ENCODE measurements at regions not wholly inside any gene's neighbourhood (a gene's known extent, or its start where the extent isn't known, plus 50 kb on each side); places are given as distances from the start of the nearest gene placed in this dataset.

DNA sequence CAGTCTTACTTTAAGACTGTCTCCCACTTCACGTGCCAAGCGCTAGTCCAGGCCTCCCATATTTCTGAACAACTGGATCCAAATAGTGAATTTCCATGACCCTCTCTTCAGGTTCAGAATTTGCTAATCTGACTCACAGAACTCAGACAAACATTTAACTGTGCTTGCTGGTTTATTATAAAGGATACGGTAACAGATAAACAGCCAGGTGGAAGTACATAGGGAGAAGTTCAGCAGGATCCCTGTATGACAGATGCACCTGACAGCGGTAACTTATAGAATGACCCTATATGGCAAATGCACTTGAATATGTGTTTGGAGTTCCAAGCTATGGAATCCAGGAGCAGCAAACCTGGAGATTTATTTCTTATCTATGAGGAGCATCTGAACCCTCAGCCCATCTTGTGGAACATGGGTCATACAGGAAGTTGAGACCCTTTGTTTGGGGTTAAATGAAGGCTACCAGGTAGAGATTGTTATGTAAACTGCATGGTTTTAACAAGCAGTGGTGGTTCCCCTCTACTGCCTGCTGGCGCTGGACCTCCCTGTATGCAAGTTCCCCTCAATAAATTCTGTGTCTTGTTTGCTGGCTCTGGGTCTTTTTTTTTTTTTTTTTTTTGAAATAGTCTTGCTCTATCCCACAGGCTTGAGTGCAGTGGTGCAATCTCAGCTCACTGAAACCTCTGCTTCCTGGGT lies 622.6 kb downstream of the KCNJ2 start:
- Histone ChIP-seq H3K36me3 (no peaks in the 10 kb centered on the region), H3K9me3 (peaks cover 0 to 20% (median 6%) of the 10 kb centered on the region in 11 donors), H3K27me3 (no peaks in the 10 kb centered on the region), H3K4me1 (no peaks in the 10 kb centered on the region), H3K4me3 (no peak overlapping the region), H3K27ac (no peak overlapping the region)
- ATAC-seq (no peak), DNase-seq (no peak)
- 87 to 88% methylated on average over 5 of the region's 5 CpGs for WGBS, 2 donors
- TF ChIP-seq, protein P1, sequence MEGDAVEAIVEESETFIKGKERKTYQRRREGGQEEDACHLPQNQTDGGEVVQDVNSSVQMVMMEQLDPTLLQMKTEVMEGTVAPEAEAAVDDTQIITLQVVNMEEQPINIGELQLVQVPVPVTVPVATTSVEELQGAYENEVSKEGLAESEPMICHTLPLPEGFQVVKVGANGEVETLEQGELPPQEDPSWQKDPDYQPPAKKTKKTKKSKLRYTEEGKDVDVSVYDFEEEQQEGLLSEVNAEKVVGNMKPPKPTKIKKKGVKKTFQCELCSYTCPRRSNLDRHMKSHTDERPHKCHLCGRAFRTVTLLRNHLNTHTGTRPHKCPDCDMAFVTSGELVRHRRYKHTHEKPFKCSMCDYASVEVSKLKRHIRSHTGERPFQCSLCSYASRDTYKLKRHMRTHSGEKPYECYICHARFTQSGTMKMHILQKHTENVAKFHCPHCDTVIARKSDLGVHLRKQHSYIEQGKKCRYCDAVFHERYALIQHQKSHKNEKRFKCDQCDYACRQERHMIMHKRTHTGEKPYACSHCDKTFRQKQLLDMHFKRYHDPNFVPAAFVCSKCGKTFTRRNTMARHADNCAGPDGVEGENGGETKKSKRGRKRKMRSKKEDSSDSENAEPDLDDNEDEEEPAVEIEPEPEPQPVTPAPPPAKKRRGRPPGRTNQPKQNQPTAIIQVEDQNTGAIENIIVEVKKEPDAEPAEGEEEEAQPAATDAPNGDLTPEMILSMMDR (IDR thresholded peaks at IDR 0.05) = no peak
- intact Hi-C loops (cut with DNase I) = no loop called here

- TF ChIP-seq, protein P1 (IDR thresholded peaks at IDR 0.05) = no peak
Measured at GRCh38 chr17:70794738-70795137, 625.4 kb downstream of the KCNJ2 start.

GRCh38 chr17:70795620-70796019 lies 626.3 kb downstream of the KCNJ2 start:
- no peak overlapping the region for H3K4me3 ChIP-seq
- no peaks in the 10 kb centered on the region for H3K36me3 ChIP-seq
- TF ChIP-seq, protein P1 (IDR thresholded peaks at IDR 0.05) = no peak
- ATAC-seq (no peak), DNase-seq (no peak)
- H3K27ac ChIP-seq = no peak overlapping the region
- no peaks in the 10 kb centered on the region for H3K27me3 ChIP-seq
- 82% methylated on average over 2 of the region's 2 CpGs for WGBS, 2 donors
- intact Hi-C loops (cut with DNase I) = no loop called here
- peaks cover 0 to 9% (median 0%) of the 10 kb centered on the region in 11 donors for H3K9me3 ChIP-seq
- H3K4me1 ChIP-seq = no peaks in the 10 kb centered on the region

More at GRCh38 chr17:70794738-70795137, 625.4 kb downstream of the KCNJ2 start:
- Histone ChIP-seq H3K27ac (no peak overlapping the region), H3K4me3 (no peak overlapping the region), H3K27me3 (no peaks in the 10 kb centered on the region), H3K9me3 (peaks cover 0 to 16% (median 3%) of the 10 kb centered on the region in 11 donors), H3K4me1 (no peaks in the 10 kb centered on the region), H3K36me3 (no peaks in the 10 kb centered on the region)
- WGBS, 2 donors = 83 to 90% methylated on average over 1 of the region's 1 CpG
- ATAC-seq (no peak), DNase-seq (no peak)
- intact Hi-C loops (cut with DNase I) = no loop called here

GRCh38 chr17:70796757-70797156 lies 627.4 kb downstream of the KCNJ2 start:
- H3K4me1 ChIP-seq = no peaks in the 10 kb centered on the region
- H3K9me3 ChIP-seq = peaks cover 0 to 9% (median 0%) of the 10 kb centered on the region in 11 donors
- H3K4me3 ChIP-seq = no peak overlapping the region
- H3K27ac ChIP-seq = no peak overlapping the region
- ATAC-seq = no peak
- intact Hi-C loops (cut with DNase I) = no loop called here
- TF ChIP-seq, protein P1 (IDR thresholded peaks at IDR 0.05) = no peak
- 71 to 74% methylated on average over 4 of the region's 4 CpGs for WGBS, 2 donors
- H3K27me3 ChIP-seq = no peaks in the 10 kb centered on the region
- no peak for DNase-seq
- H3K36me3 ChIP-seq = no peaks in the 10 kb centered on the region
